DOHH2 (cell line): ENCODE measurements at regions not wholly inside any gene's neighbourhood (a gene's known extent, or its start where the extent isn't known, plus 50 kb on each side); places are given as distances from the start of the nearest gene placed in this dataset.

Experiments
- H3F3A ChIP-seq: fragments of 200-600 bp; sonication (generic), shearing (Covaris generic); 2 replicates; pipeline ENCODE4 v1.6.0; 2016; ENCODE audit warnings: antibody characterized with exemption, mild to moderate bottlenecking; ENCODE audit not compliant: control insufficient read depth, insufficient read depth
- H3K27ac ChIP-seq: fragments of 200-600 bp; sonication (generic); 2 replicates; pipeline ENCODE4 v1.5.1; 2014; ENCODE audit warnings: low read depth, mild to moderate bottlenecking, low read length, moderate library complexity
- H3K27me3 ChIP-seq: fragments of 200-600 bp; sonication (generic); 2 replicates; pipeline ENCODE4 v1.6.1; 2014; ENCODE audit warnings: mild to moderate bottlenecking, low read length, mixed read lengths; ENCODE audit not compliant: control insufficient read depth
- H3K36me3 ChIP-seq: fragments of 200-600 bp; sonication (generic); 2 replicates; pipeline ENCODE4 v1.6.1; 2014; ENCODE audit warnings: mild to moderate bottlenecking, low read length, moderate library complexity, mixed read lengths; ENCODE audit not compliant: control insufficient read depth
- H3K4me1 ChIP-seq: fragments of 200-600 bp; sonication (generic); 2 replicates; pipeline ENCODE4 v1.6.1; 2014; ENCODE audit warnings: mild to moderate bottlenecking, low read length, mixed read lengths; ENCODE audit not compliant: control insufficient read depth
- H3K4me2 ChIP-seq: fragments of 200-600 bp; sonication (generic); 2 replicates; pipeline ENCODE4 v1.6.0; 2014; ENCODE audit warnings: mild to moderate bottlenecking, low read length, moderate library complexity
- H3K4me3 ChIP-seq: fragments of 200-600 bp; sonication (generic); 2 replicates; pipeline ENCODE4 v1.5.1; 2014; ENCODE audit warnings: mild to moderate bottlenecking, low read length, mixed read lengths
- H3K79me2 ChIP-seq: fragments of 200-600 bp; sonication (generic); 2 replicates; pipeline ENCODE4 v1.6.1; 2014; ENCODE audit warnings: mild to moderate bottlenecking, low read length, mixed read lengths; ENCODE audit not compliant: control insufficient read depth
- H3K9me2 ChIP-seq: fragments of 200-600 bp; sonication (generic); replicated peaks from 2 replicates; pipeline ENCODE4 v1.6.1; 2014; ENCODE audit warnings: mild to moderate bottlenecking, low read length, mixed read lengths; ENCODE audit not compliant: control insufficient read depth
- H3K9me3 ChIP-seq: fragments of 200-600 bp; sonication (generic); 2 replicates; pipeline ENCODE4 v1.6.1; 2014; ENCODE audit warnings: antibody characterized with exemption, low read length, mixed read lengths; ENCODE audit not compliant: control insufficient read depth, insufficient read depth
- H4K20me1 ChIP-seq: fragments of 200-600 bp; sonication (generic); 2 replicates; pipeline ENCODE4 v1.6.0; 2014; ENCODE audit warnings: low read depth, mild to moderate bottlenecking, antibody characterized with exemption, low read length, moderate library complexity; ENCODE audit not compliant: control insufficient read depth, insufficient read depth
- EZH2phosphoT487 ChIP-seq: fragments of 200-600 bp; sonication (generic); IDR thresholded peaks from 2 replicates; pipeline ENCODE4 v1.6.1; 2017; ENCODE audit warnings: borderline replicate concordance, mild to moderate bottlenecking, antibody characterized with exemption, low read length, moderate library complexity, mixed read lengths
- TF ChIP-seq, protein P1 (sequence below): fragments of 200-600 bp; sonication (generic); IDR thresholded peaks from one replicate; pipeline ENCODE4 v1.5.1; 2014; ENCODE audit warnings: antibody characterized with exemption, mild to moderate bottlenecking, low read depth, low read length; ENCODE audit not compliant: poor library complexity, severe bottlenecking

DNA sequence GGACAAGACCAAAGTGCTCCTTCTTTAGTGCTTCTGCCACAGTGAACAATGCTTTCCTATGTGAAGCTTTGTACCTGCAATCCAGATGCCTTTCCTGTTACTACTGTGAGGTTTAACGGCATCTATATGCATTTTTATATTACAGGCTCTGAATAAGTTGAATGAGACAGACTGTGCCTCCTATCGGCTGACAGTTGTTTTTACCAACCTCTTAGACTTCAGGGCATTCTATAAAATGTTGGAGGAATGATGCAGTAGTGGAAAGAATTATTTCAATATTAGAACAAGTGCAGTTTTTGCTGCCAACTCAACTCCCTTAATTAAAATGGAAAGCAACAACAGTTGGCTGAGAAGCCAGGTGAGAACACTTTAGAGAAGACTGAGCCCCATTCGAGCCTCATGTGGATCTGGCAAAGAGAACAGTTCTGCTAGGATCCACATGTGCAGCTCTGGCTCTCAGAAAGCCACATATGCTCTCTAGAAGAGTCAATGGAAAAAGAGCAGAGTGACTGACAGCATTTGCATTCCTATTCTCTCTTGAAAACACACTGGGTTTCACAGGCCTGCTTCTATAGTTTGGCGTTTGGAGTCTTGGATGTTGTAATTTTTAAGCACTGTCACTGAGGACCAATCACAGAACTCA, 147.5 kb downstream of the LURAP1L start:
- no peaks in the 10 kb centered on the region for H3K27me3 ChIP-seq
- H3K4me3 ChIP-seq, result no peak overlapping the region
- H3K4me2 ChIP-seq, result no peak overlapping the region
- H3K36me3 ChIP-seq, result no peaks in the 10 kb centered on the region
- no peaks in the 10 kb centered on the region for H3K9me3 ChIP-seq
- H4K20me1 ChIP-seq, result no peaks in the 10 kb centered on the region
- no peaks in the 10 kb centered on the region for H3F3A ChIP-seq
- no peaks in the 10 kb centered on the region for H3K4me1 ChIP-seq
- no peaks in the 10 kb centered on the region for H3K9me2 ChIP-seq
- TF ChIP-seq, protein P1, sequence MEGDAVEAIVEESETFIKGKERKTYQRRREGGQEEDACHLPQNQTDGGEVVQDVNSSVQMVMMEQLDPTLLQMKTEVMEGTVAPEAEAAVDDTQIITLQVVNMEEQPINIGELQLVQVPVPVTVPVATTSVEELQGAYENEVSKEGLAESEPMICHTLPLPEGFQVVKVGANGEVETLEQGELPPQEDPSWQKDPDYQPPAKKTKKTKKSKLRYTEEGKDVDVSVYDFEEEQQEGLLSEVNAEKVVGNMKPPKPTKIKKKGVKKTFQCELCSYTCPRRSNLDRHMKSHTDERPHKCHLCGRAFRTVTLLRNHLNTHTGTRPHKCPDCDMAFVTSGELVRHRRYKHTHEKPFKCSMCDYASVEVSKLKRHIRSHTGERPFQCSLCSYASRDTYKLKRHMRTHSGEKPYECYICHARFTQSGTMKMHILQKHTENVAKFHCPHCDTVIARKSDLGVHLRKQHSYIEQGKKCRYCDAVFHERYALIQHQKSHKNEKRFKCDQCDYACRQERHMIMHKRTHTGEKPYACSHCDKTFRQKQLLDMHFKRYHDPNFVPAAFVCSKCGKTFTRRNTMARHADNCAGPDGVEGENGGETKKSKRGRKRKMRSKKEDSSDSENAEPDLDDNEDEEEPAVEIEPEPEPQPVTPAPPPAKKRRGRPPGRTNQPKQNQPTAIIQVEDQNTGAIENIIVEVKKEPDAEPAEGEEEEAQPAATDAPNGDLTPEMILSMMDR, result no peak
- TF ChIP-seq EZH2phosphoT487, result no peak
- no peaks in the 10 kb centered on the region for H3K79me2 ChIP-seq
- H3K27ac ChIP-seq, result no peak overlapping the region

DNA sequence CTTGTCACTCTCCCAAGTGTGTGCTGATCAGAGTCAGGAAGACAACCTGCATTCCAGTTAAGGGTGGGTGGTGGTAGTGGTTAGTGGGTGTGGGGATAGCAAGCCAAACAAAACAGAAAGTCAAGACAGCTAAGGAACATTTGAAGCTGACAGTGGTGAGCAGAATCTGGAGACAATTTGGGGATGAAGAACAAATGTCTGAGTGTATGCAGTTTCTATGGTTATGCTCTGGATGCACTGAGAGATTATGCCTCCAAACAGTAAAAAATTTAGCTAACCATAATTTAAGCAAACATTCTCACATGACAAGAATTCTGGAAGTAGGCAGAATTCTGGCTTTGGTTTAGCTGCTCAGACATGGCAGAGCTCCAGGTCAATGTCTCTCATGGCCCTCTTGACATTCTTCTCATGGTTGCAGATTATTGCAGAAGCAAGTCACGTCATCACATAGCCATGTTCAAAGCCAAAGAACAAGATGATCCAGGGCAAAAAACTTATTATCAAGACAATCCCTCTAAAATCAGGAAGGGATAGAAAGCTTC, 148.7 kb downstream of the LURAP1L start:
- no peak overlapping the region for H3K4me3 ChIP-seq
- no peaks in the 10 kb centered on the region for H3K79me2 ChIP-seq
- H3K27ac ChIP-seq, result no peak overlapping the region
- H3K36me3 ChIP-seq, result no peaks in the 10 kb centered on the region
- no peak for TF ChIP-seq EZH2phosphoT487
- TF ChIP-seq, protein P1, result no peak
- no peaks in the 10 kb centered on the region for H3K9me2 ChIP-seq
- no peaks in the 10 kb centered on the region for H3K27me3 ChIP-seq
- no peaks in the 10 kb centered on the region for H4K20me1 ChIP-seq
- no peaks in the 10 kb centered on the region for H3F3A ChIP-seq
- no peaks in the 10 kb centered on the region for H3K9me3 ChIP-seq
- H3K4me1 ChIP-seq, result no peaks in the 10 kb centered on the region
- no peak overlapping the region for H3K4me2 ChIP-seq

DNA sequence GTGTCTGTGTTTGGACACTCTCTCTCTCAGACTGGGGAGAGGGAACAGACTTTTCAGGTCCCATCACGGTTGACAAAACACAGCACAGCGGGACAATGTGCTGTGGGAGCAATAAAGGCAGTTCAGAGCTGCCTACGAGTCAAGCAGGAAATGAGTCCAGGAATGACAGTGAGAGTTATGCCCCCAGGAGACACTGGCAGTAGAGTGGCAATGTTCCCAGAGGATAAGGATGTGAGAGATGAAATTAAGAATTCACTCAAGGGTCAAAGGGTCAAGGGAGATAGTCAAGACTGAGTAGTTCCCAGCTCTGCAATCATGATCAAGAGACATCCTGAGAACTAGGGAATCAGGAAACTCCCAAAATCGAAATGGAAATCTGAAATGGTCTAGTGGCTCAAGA, 156.1 kb downstream of the LURAP1L start:
- Histone ChIP-seq H3K36me3 (no peaks in the 10 kb centered on the region), H3K4me3 (no peak overlapping the region), H3K4me2 (no peak overlapping the region), H3K79me2 (no peaks in the 10 kb centered on the region), H4K20me1 (no peaks in the 10 kb centered on the region), H3K4me1 (no peaks in the 10 kb centered on the region), H3K9me3 (no peaks in the 10 kb centered on the region), H3K27me3 (no peaks in the 10 kb centered on the region), H3K27ac (no peak overlapping the region), H3F3A (no peaks in the 10 kb centered on the region), H3K9me2 (no peaks in the 10 kb centered on the region)
- TF ChIP-seq, protein P1, result no peak
